ENCODE measurements at regions not wholly inside any gene's neighbourhood (a gene's known extent, or its start where the extent isn't known, plus 50 kb on each side); places are given as distances from the start of the nearest gene placed in this dataset.

DNA sequence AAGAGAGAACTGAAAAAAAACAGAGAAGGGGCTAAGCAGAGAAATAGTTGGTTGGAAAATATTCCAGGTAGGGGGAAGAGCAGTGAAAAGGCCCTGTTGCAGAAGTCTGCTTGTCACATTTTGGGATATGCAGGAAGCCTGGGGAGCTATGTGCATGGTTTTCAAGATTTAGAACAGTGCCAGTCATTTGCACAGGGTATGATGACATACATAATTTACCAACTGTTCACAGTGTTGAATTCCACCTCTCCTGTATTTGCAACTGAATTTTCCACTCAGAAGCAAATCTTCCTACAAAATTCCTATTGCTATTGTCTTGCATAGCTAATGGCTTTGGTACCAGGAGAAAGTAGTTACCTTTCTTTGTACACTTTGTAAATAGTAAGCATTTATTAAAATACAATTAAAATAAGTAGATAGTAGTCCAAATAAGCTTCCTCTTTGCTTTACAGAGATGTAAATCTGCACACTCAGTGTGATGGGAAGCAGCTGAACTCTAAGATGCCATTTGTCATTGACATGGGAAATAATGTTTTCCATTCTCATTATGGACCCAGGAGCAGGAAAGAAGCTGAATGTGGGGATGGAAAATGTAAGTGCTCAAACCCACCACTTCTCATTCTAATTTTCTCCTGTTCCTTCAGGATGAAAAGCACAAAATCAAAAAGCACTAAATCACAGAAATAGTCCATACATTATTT is 177.4 kb downstream of the BTG1 start:
- H3K36me3 ChIP-seq (ENCODE audit: control insufficient read depth, insufficient read depth, low read length): no peaks in the 10 kb centered on the region
- no peak overlapping the region for H3K4me3 ChIP-seq (replicated peaks; ENCODE audit: low read depth, low read length)
- TF ChIP-seq CTCF (IDR thresholded peaks at IDR 0.05; ENCODE audit: insufficient read depth, low read length, poor library complexity, severe bottlenecking): no peak
- no peaks in the 10 kb centered on the region for H3K27me3 ChIP-seq (replicated peaks; ENCODE audit: control insufficient read depth, insufficient read depth, low read length)
- no peak for DNase-seq (ENCODE audit: extremely low read depth, insufficient read length)

- Histone ChIP-seq H3K36me3 (ENCODE audit: control insufficient read depth, insufficient read depth, low read length) (no peaks in the 10 kb centered on the region), H3K27me3 (replicated peaks; ENCODE audit: control insufficient read depth, insufficient read depth, low read length) (no peaks in the 10 kb centered on the region), H3K4me3 (replicated peaks; ENCODE audit: low read depth, low read length) (no peak overlapping the region)
- no peak for TF ChIP-seq CTCF (IDR thresholded peaks at IDR 0.05; ENCODE audit: insufficient read depth, low read length, poor library complexity, severe bottlenecking)
- DNase-seq (ENCODE audit: extremely low read depth, insufficient read length): no peak
Measured at GRCh38 chr12:91967590-91967989, 178.1 kb downstream of the BTG1 start.

DNA sequence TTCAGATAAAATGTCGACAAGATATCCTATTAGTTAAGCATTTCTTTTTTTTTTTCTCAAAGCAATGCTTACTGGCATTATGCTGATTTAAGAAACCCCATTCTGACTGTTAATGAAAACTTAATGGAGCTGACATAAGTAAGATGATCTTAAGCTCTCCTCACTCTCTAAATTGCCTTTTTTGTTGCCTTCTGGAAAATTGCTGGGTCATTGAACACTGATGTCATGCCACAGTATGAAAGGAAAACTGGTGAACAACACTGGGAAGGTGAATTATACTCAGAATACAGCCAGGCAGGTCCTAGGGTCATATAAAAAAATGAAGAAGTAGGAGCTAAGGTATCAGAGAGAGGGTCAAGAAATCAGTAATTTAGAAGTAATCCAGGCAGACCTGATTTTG is 179.9 kb downstream of the BTG1 start:
- no peak for DNase-seq (ENCODE audit: extremely low read depth, insufficient read length)
- Histone ChIP-seq H3K36me3 (ENCODE audit: control insufficient read depth, insufficient read depth, low read length) (no peaks in the 10 kb centered on the region), H3K27me3 (replicated peaks; ENCODE audit: control insufficient read depth, insufficient read depth, low read length) (no peaks in the 10 kb centered on the region), H3K4me3 (replicated peaks; ENCODE audit: low read depth, low read length) (no peak overlapping the region)
- no peak for TF ChIP-seq CTCF (IDR thresholded peaks at IDR 0.05; ENCODE audit: insufficient read depth, low read length, poor library complexity, severe bottlenecking)

GRCh38 chr12:91964501-91964900 is 181.1 kb downstream of the BTG1 start:
- no peaks in the 10 kb centered on the region for H3K36me3 ChIP-seq (ENCODE audit: control insufficient read depth, insufficient read depth, low read length)
- TF ChIP-seq CTCF (IDR thresholded peaks at IDR 0.05; ENCODE audit: insufficient read depth, low read length, poor library complexity, severe bottlenecking): no peak
- no peak overlapping the region for H3K4me3 ChIP-seq (replicated peaks; ENCODE audit: low read depth, low read length)
- DNase-seq (ENCODE audit: extremely low read depth, insufficient read length): no peak
- H3K27me3 ChIP-seq (replicated peaks; ENCODE audit: control insufficient read depth, insufficient read depth, low read length): no peaks in the 10 kb centered on the region

GRCh38 chr12:91959220-91959619 is 186.4 kb downstream of the BTG1 start:
- DNase-seq (ENCODE audit: extremely low read depth, insufficient read length): no peak
- H3K4me3 ChIP-seq (replicated peaks; ENCODE audit: low read depth, low read length): no peak overlapping the region
- no peak for TF ChIP-seq CTCF (IDR thresholded peaks at IDR 0.05; ENCODE audit: insufficient read depth, low read length, poor library complexity, severe bottlenecking)
- no peaks in the 10 kb centered on the region for H3K36me3 ChIP-seq (ENCODE audit: control insufficient read depth, insufficient read depth, low read length)
- H3K27me3 ChIP-seq (replicated peaks; ENCODE audit: control insufficient read depth, insufficient read depth, low read length): no peaks in the 10 kb centered on the region

DNA sequence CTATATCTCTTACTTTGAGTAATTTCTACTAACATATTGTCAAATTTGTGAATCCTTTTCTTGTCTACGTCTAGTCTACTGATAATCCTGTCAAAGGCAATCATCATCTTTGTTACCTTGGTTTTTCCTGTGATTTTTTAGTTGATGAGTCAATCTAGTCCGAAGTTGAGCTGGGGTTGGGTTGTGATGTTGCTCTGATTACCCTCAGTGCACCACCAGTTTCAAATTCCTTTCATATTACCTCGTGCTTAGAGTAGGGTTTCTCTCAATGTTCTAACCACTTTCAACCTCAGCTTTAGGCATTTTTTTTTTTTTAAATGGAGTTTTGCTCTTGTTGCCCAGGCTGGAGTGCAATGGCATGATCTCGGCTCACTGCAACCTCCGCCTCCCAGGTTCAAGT is 186.8 kb downstream of the BTG1 start:
- H3K36me3 ChIP-seq (ENCODE audit: control insufficient read depth, insufficient read depth, low read length): no peaks in the 10 kb centered on the region
- H3K4me3 ChIP-seq (replicated peaks; ENCODE audit: low read depth, low read length): no peak overlapping the region
- no peak for DNase-seq (ENCODE audit: extremely low read depth, insufficient read length)
- no peaks in the 10 kb centered on the region for H3K27me3 ChIP-seq (replicated peaks; ENCODE audit: control insufficient read depth, insufficient read depth, low read length)
- TF ChIP-seq CTCF (IDR thresholded peaks at IDR 0.05; ENCODE audit: insufficient read depth, low read length, poor library complexity, severe bottlenecking): no peak

Data from GM06990 (cell line).